AG04450 (cell line): ENCODE measurements at regions not wholly inside any gene's neighbourhood (a gene's known extent, or its start where the extent isn't known, plus 50 kb on each side); places are given as distances from the start of the nearest gene placed in this dataset.

Experiments used
- CTCF ChIA-PET: fragments of 300-600, 350-600 bp; formaldehyde crosslinking; extraction: SDS; loops from one replicate; lab custom pipeline; 2022; ENCODE audit warnings: antibody characterized with exemption, inconsistent platforms; lab: Charles Lee
- POLR2A ChIA-PET: fragments of 350-600 bp; formaldehyde crosslinking; extraction: SDS; loops from one replicate; lab custom pipeline; 2021; ENCODE audit warnings: antibody characterized with exemption, inconsistent platforms; lab: Yijun Ruan, JAX
- DNase-seq: peaks from one replicate; pipeline ENCODE4 v3.0.0-alpha.2; 2011; ENCODE audit warnings: low read depth, low spot score
- H3K27ac ChIP-seq: one replicate; pipeline ENCODE4 v1.5.1; 2012; ENCODE audit warnings: low read depth, low read length, control low read depth
- H3K27me3 ChIP-seq: one replicate; pipeline ENCODE4 v1.6.0; 2012; ENCODE audit warnings: low read length; ENCODE audit not compliant: control insufficient read depth, insufficient read depth
- H3K4me3 ChIP-seq: 2 replicates; pipeline ENCODE4 v1.5.1; 2011; ENCODE audit warnings: mild to moderate bottlenecking, low read depth, low read length, control low read depth
- H3K9me3 ChIP-seq: 2 replicates; pipeline ENCODE4 v1.5.1; 2012; ENCODE audit warnings: low read length; ENCODE audit not compliant: control insufficient read depth, insufficient read depth
- CTCF ChIP-seq: IDR thresholded peaks from 2 replicates; pipeline ENCODE4 v1.5.1; 2011; ENCODE audit warnings: low read depth, low read length, control low read depth, inconsistent platforms

DNA sequence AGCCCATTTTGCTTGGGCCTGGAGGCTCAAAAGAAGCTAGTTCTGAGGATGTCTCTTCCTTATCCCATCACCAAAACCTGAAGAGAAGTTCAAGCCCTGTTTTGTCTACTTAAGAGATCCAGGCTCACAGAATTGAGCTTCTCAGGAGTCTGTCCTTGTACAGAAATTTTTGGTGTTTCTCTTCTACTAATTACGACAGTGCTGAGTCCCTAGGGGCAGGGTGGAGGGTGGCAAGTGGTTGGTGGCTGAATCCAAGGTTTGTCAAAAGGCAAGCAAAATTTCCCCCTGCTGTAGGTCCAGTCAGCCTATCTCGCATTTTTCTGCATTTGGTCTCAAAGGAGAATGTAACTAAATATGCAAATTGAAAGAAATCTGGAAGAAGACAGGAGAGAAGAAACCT is 377.9 kb downstream of the SMARCA1 start:
- Histone ChIP-seq H3K27me3 (no peaks in the 10 kb centered on the region), H3K4me3 (no peak overlapping the region), H3K9me3 (no peaks in the 10 kb centered on the region), H3K27ac (no peak overlapping the region)
- ChIA-PET POLR2A (no interaction called here), CTCF (no interaction called here)
- no peak for TF ChIP-seq CTCF
- DNase-seq: no peak

- ChIA-PET CTCF (no interaction called here), POLR2A (no interaction called here)
- no peak overlapping the region for H3K27ac ChIP-seq
- no peaks in the 10 kb centered on the region for H3K9me3 ChIP-seq
- no peak overlapping the region for H3K4me3 ChIP-seq
- TF ChIP-seq CTCF: no peak
- no peaks in the 10 kb centered on the region for H3K27me3 ChIP-seq
- DNase-seq: no peak
These were observed 378.9 kb downstream of the SMARCA1 start for GRCh38 chrX:129144172-129145038.

DNA sequence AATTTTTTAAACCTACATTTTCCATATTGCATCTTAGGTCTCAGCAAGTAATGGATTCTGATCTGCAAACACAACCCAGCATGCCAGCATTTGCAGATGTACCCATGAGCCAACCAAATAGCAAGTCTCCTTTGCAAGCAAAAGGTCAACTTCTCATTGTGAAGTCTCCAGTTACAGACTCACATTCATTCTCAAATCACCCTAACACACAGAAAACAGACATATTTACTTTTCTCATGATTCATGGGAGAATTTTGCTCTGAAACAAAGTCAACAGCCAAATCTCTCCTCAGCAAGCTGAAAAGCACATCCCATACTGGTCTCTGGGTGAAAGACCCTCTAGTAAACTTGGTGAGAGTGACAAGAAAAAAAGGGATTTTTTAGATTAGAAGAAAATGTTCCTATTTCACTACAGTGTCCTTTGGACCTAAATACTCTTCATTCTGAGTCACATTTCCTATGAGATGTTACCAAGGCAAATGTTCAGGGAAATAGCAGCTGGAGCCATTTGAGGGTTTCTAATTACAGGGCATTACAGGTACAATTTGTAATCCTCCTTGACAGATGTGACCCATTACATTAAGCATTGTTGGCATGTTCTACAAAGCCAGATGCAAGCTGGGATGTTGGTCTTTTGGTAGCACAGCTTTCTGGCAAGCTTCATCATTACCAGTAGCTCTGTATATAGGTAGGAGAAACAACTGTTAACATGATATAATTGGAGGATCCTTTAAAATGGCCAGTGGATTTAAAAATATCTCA is 383.3 kb downstream of the SMARCA1 start:
- DNase-seq: no peak
- no peak overlapping the region for H3K4me3 ChIP-seq
- POLR2A ChIA-PET: no interaction called here

DNA sequence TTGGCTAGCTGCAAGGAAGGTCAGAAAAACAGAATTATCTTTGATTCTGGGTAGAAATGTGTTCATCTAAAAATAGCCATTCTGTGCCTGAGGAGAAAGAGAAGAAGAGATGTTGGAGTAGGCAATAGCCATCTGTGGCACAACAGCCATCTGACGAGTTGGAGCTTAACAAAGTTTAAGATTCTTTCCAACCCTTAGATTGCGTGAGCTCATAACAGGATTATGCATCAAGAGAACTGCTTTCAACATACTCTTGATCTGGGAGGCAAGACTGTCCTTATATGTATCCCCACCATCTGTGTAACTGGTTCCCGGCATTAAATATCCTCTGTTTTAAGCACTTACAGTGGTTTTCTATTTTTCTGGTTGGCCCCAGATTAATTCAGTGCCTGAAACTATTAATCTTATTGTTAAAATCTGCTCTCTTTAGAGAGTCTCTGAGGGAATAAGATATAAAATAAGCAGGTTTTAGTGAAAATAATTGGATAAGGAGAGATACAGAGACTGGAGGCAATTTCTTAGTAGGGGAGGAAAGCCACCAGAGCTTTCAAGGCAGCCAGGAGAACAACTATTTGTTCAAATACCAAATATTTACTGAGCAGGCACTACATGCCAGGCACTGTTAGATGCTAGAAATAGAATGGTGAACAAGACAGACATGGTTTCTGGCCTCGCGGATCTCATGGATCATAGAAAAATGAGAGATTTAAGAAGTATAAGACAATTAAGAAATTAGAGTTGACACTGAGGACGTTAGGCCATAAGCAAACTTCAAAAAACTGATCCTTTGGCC is 398.0 kb downstream of the SMARCA1 start:
- H3K4me3 ChIP-seq: no peak overlapping the region
- ChIA-PET CTCF (no interaction called here), POLR2A (no interaction called here)
- H3K27me3 ChIP-seq: no peaks in the 10 kb centered on the region
- no peak for DNase-seq
- no peak overlapping the region for H3K27ac ChIP-seq
- H3K9me3 ChIP-seq: no peaks in the 10 kb centered on the region
- no peak for TF ChIP-seq CTCF

More for the DNA sequence above, 383.3 kb downstream of the SMARCA1 start:
- CTCF ChIA-PET: no interaction called here
- Histone ChIP-seq H3K27me3 (no peaks in the 10 kb centered on the region), H3K27ac (no peak overlapping the region), H3K9me3 (no peaks in the 10 kb centered on the region)
- TF ChIP-seq CTCF: no peak
